HEK293 (cell line): ENCODE measurements at regions not wholly inside any gene's neighbourhood (a gene's known extent, or its start where the extent isn't known, plus 50 kb on each side); places are given as distances from the start of the nearest gene placed in this dataset.

Source experiments
- CTCF ChIA-PET: fragments of 350-600 bp; formaldehyde crosslinking; extraction: SDS; loops from one replicate; lab custom pipeline; 2021; ENCODE audit warnings: antibody characterized with exemption; lab: Yijun Ruan, JAX
- POLR2A ChIA-PET: fragments of 300-600 bp; formaldehyde crosslinking; extraction: SDS; loops from one replicate; lab custom pipeline; 2020; ENCODE audit warnings: antibody characterized with exemption, inconsistent platforms; lab: Yijun Ruan, JAX
- H3K27ac ChIP-seq: fragments of 200-500 bp; sonication (Bioruptor generic); 2 replicates; pipeline ENCODE4 v1.5.1; 2014; ENCODE audit warnings: low read depth, low read length, control low read depth, inconsistent platforms; ENCODE audit errors: extremely low read depth
- H3K36me3 ChIP-seq, 2 experiments: fragments of 200-500 bp in 1 of 2; sonication (Bioruptor generic) in 1 of 2; 1 replicate in 1 of 2; 2 replicates in 1 of 2; pipeline ENCODE4 v1.5.1; 2014 to 2017; ENCODE audit warnings: inconsistent platforms in 2 of 2, low read length in 2 of 2; ENCODE audit not compliant: control insufficient read depth in 2 of 2, insufficient read depth in 1 of 2
- H3K4me1 ChIP-seq: fragments of 200-500 bp; sonication (Bioruptor generic); 2 replicates; pipeline ENCODE4 v1.5.1; 2014; ENCODE audit warnings: mild to moderate bottlenecking, low read length, inconsistent platforms; ENCODE audit not compliant: control insufficient read depth, insufficient read depth
- H3K4me3 ChIP-seq: 2 replicates; pipeline ENCODE4 v1.5.1; 2011; ENCODE audit warnings: low read depth, mild to moderate bottlenecking, control low read depth, low read length, moderate library complexity
- H3K9me3 ChIP-seq: fragments of 200-500 bp; sonication (Bioruptor generic); 2 replicates; pipeline ENCODE4 v1.5.1; 2014; ENCODE audit warnings: low read depth, low read length, inconsistent platforms; ENCODE audit not compliant: control insufficient read depth, insufficient read depth
- GLIS2 ChIP-seq: fragments of 450-650 bp; formaldehyde crosslinking; IDR thresholded peaks from 2 replicates; pipeline ENCODE4 v1.5.1; 2016; ENCODE audit warnings: missing biosample characterization, missing genetic modification characterization
- KLF7 ChIP-seq: fragments of 450-650 bp; formaldehyde crosslinking; IDR thresholded peaks from 2 replicates; pipeline ENCODE4 v1.5.1; 2016; ENCODE audit warnings: missing biosample characterization, missing genetic modification characterization, borderline replicate concordance
- SCRT1 ChIP-seq: fragments of 450-650 bp; formaldehyde crosslinking; IDR thresholded peaks from 2 replicates; pipeline ENCODE4 v1.5.1; 2016; ENCODE audit warnings: missing biosample characterization, missing genetic modification characterization, borderline replicate concordance
- SCRT2 ChIP-seq: fragments of 450-650 bp; formaldehyde crosslinking; IDR thresholded peaks from 2 replicates; pipeline ENCODE4 v1.5.1; 2016; ENCODE audit warnings: missing biosample characterization, missing genetic modification characterization
- ZBTB17 ChIP-seq: fragments of 450-650 bp; formaldehyde crosslinking; IDR thresholded peaks from 2 replicates; pipeline ENCODE4 v1.5.1; 2016; ENCODE audit warnings: missing biosample characterization, missing genetic modification characterization
- ZEB2 ChIP-seq: fragments of 450-650 bp; formaldehyde crosslinking; IDR thresholded peaks from 2 replicates; pipeline ENCODE4 v1.5.1; 2016; ENCODE audit warnings: missing biosample characterization, missing genetic modification characterization
- ZFHX2 ChIP-seq: fragments of 450-650 bp; formaldehyde crosslinking; conservative IDR thresholded peaks from 2 replicates; pipeline ENCODE4 v1.5.1; 2016; ENCODE audit warnings: missing biosample characterization, missing genetic modification characterization
- ZNF184 ChIP-seq: fragments of 450-650 bp; IDR thresholded peaks from 2 replicates; pipeline ENCODE4 v1.5.1; 2018; ENCODE audit warnings: missing biosample characterization, mild to moderate bottlenecking, missing genetic modification characterization
- ZNF2 ChIP-seq: fragments of 450-650 bp; formaldehyde crosslinking; IDR thresholded peaks from 2 replicates; pipeline ENCODE4 v1.5.1; 2016; ENCODE audit warnings: missing biosample characterization, missing genetic modification characterization
- ZNF26 ChIP-seq: fragments of 450-650 bp; formaldehyde crosslinking; IDR thresholded peaks from 2 replicates; pipeline ENCODE4 v1.5.1; 2016; ENCODE audit warnings: missing biosample characterization, missing genetic modification characterization
- ZNF266 ChIP-seq: fragments of 450-650 bp; formaldehyde crosslinking; IDR thresholded peaks from 2 replicates; pipeline ENCODE4 v1.5.1; 2016; ENCODE audit warnings: missing biosample characterization, missing genetic modification characterization, low read depth
- ZNF311 ChIP-seq: fragments of 450-650 bp; formaldehyde crosslinking; IDR thresholded peaks from 2 replicates; pipeline ENCODE4 v1.5.1; 2017; ENCODE audit warnings: missing biosample characterization, missing genetic modification characterization, borderline replicate concordance
- ZNF350 ChIP-seq: fragments of 450-650 bp; formaldehyde crosslinking; IDR thresholded peaks from 2 replicates; pipeline ENCODE4 v1.5.0; 2017; ENCODE audit warnings: missing biosample characterization, mild to moderate bottlenecking, missing genetic modification characterization
- ZNF433 ChIP-seq: fragments of 450-650 bp; formaldehyde crosslinking; IDR thresholded peaks from 2 replicates; pipeline ENCODE4 v1.5.1; 2016; ENCODE audit warnings: missing biosample characterization, missing genetic modification characterization, low read depth
- ZNF48 ChIP-seq: fragments of 450-650 bp; formaldehyde crosslinking; IDR thresholded peaks from 2 replicates; pipeline ENCODE4 v1.5.1; 2016; ENCODE audit warnings: missing biosample characterization, missing genetic modification characterization
- ZNF501 ChIP-seq: fragments of 450-650 bp; formaldehyde crosslinking; IDR thresholded peaks from 2 replicates; pipeline ENCODE4 v1.5.1; 2016; ENCODE audit warnings: missing biosample characterization, missing genetic modification characterization
- ZNF514 ChIP-seq: fragments of 450-650 bp; formaldehyde crosslinking; IDR thresholded peaks from 2 replicates; pipeline ENCODE4 v1.5.1; 2016; ENCODE audit warnings: missing biosample characterization, missing genetic modification characterization
- ZNF521 ChIP-seq: fragments of 450-650 bp; formaldehyde crosslinking; IDR thresholded peaks from 2 replicates; pipeline ENCODE4 v1.5.1; 2017; ENCODE audit warnings: missing biosample characterization, mild to moderate bottlenecking, missing genetic modification characterization
- ZNF549 ChIP-seq: fragments of 450-650 bp; IDR thresholded peaks from 2 replicates; pipeline ENCODE4 v1.5.1; 2018; ENCODE audit warnings: missing biosample characterization, missing genetic modification characterization, mild to moderate bottlenecking, inconsistent platforms, moderate library complexity
- ZNF558 ChIP-seq: fragments of 450-650 bp; formaldehyde crosslinking; IDR thresholded peaks from 2 replicates; pipeline ENCODE4 v1.5.1; 2016; ENCODE audit warnings: missing biosample characterization, missing genetic modification characterization
- ZNF571 ChIP-seq: fragments of 450-650 bp; formaldehyde crosslinking; IDR thresholded peaks from 2 replicates; pipeline ENCODE4 v1.5.0; 2017; ENCODE audit warnings: missing biosample characterization, missing genetic modification characterization
- ZNF623 ChIP-seq: fragments of 450-650 bp; formaldehyde crosslinking; IDR thresholded peaks from 2 replicates; pipeline ENCODE4 v1.5.1; 2016; ENCODE audit warnings: missing biosample characterization, missing genetic modification characterization
- ZNF629 ChIP-seq: fragments of 450-650 bp; formaldehyde crosslinking; IDR thresholded peaks from 2 replicates; pipeline ENCODE4 v1.5.1; 2017; ENCODE audit warnings: missing biosample characterization, missing genetic modification characterization
- ZNF660 ChIP-seq: fragments of 450-650 bp; IDR thresholded peaks from 2 replicates; pipeline ENCODE4 v1.5.1; 2018; ENCODE audit warnings: missing biosample characterization, mild to moderate bottlenecking, missing genetic modification characterization
- ZNF692 ChIP-seq: fragments of 450-650 bp; formaldehyde crosslinking; IDR thresholded peaks from 2 replicates; pipeline ENCODE4 v1.5.1; 2016; ENCODE audit warnings: missing biosample characterization, missing genetic modification characterization
- ZNF707 ChIP-seq: fragments of 450-650 bp; formaldehyde crosslinking; IDR thresholded peaks from 2 replicates; pipeline ENCODE4 v1.5.1; 2016; ENCODE audit warnings: missing biosample characterization, missing genetic modification characterization
- ZNF776 ChIP-seq: fragments of 450-650 bp; formaldehyde crosslinking; IDR thresholded peaks from 2 replicates; pipeline ENCODE4 v1.5.0; 2017; ENCODE audit warnings: missing biosample characterization, missing genetic modification characterization, borderline replicate concordance
- ZXDB ChIP-seq: fragments of 450-650 bp; formaldehyde crosslinking; IDR thresholded peaks from 2 replicates; pipeline ENCODE4 v1.5.1; 2016; ENCODE audit warnings: missing biosample characterization, missing genetic modification characterization

DNA sequence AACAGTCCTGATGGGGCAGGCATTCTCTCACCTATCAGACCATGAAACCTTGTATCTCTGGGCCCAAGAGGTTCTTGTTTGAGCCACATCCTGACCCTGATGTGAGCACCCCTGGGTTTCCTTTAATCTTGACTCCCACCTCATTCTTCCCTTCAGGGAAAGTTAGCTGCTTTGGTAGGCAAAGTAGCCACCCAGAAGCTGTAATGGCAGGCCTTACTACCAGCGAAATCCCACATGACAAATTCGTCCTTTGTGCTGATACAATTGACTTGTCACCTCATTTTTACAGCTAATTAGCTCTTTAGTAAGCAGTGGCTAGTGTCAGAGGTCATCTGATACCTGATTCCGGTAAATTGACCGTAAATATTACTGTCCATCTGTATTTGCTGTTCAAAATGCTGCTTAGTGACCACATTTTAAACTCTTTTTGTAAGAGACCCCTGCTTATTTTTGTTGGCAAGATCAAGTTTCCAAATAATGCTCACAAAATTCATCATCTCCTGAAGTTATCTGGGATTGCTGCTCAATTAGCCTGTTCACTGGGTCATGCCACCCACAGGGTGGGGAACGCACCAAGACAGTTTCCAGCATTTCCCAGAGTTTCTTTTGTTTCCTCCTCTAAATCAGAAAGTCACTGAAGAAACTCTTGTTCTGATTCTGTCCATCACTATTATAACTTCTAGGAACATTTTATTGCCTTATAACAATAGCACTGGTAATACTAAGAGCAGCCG is 329.7 kb downstream of the GPAT3 start:
- Histone ChIP-seq H3K4me1 (no peaks in the 10 kb centered on the region), H3K27ac (no peak overlapping the region), H3K36me3 (no peaks in the 10 kb centered on the region), H3K4me3 (no peak overlapping the region)
- POLR2A ChIA-PET: no interaction called here
- CTCF ChIA-PET: interaction anchor here (0.6 kb wide), 1 partner anchor 254 kb away, joined by 3 read pairs; no protein-coding TSS in a partner anchor
- TF ChIP-seq ZEB2 (tag by site-specific recombination): no peak
- no peak for TF ChIP-seq ZNF514
- TF ChIP-seq ZNF48 (tag by site-specific recombination): no peak
- no peak for TF ChIP-seq ZNF266
- TF ChIP-seq ZNF433 (tag by site-specific recombination): no peak
- TF ChIP-seq SCRT2 (tag by site-specific recombination): no peak
- no peak for TF ChIP-seq ZNF707 (tag by site-specific recombination)
- no peak for TF ChIP-seq ZNF660 (tag by site-specific recombination)
- no peak for TF ChIP-seq ZXDB (tag by site-specific recombination)
- no peak for TF ChIP-seq ZFHX2 (tag by site-specific recombination)
- no peak for TF ChIP-seq ZNF692 (tag by site-specific recombination)
- no peak for TF ChIP-seq ZNF521 (tag by site-specific recombination)
- TF ChIP-seq SCRT1 (tag by site-specific recombination): no peak
- TF ChIP-seq ZNF350 (tag by site-specific recombination): no peak
- no peak for TF ChIP-seq ZNF501 (tag by site-specific recombination)
- no peak for TF ChIP-seq ZNF629 (tag by site-specific recombination)
- TF ChIP-seq, all 188 proteins: peak for 0
- H3K9me3 ChIP-seq: no peaks in the 10 kb centered on the region

DNA sequence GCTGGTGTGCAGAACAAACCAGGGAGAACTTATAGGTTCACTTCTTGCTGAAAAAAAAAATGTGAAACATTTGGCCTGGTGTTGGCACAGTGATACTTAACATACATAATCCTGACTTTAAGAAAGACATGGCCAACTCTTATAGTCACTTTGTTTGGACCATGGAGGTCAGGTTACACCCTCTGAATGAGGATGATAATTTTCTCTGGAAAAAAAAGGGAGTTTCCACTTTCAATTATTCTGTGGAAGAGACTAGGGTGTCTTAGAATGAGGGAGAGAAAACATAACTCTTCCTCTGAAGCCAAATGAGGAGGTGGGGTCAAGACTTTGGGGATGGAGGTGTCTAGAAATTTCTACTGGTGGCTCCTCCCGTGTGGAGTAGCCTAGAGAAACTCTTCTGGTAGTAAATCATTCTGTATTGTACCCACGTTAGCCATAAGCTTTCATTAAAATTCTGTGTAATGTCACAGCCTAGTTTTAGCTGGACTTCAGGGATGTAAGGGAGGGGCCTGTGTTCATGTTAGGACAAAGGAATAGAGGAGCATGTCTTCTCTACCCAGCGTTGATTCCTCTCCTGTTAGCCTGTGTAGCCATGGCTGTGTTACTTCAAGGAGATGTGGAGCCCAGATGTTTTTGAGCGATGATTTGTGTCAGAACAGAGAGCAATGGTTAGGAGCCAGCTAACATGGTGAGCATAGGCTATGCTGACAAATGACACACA is 328.3 kb downstream of the GPAT3 start:
- no peaks in the 10 kb centered on the region for H3K4me1 ChIP-seq
- H3K9me3 ChIP-seq: no peaks in the 10 kb centered on the region
- no peak overlapping the region for H3K27ac ChIP-seq
- ChIA-PET POLR2A (no interaction called here), CTCF (no interaction called here)
- H3K36me3 ChIP-seq: no peaks in the 10 kb centered on the region
- no peak overlapping the region for H3K4me3 ChIP-seq
- no peak for TF ChIP-seq ZNF184
- no peak for TF ChIP-seq ZNF558 (tag by site-specific recombination)
- no peak for TF ChIP-seq ZNF776 (tag by site-specific recombination)
- TF ChIP-seq ZNF571: no peak
- TF ChIP-seq SCRT1 (tag by site-specific recombination): no peak

GRCh38 chr4:83862471-83862870 is 326.6 kb downstream of the GPAT3 start:
- no peak for TF ChIP-seq ZNF623
- TF ChIP-seq ZNF48 (tag by site-specific recombination): no peak
- TF ChIP-seq ZNF311 (tag by site-specific recombination): no peak
- TF ChIP-seq ZNF26 (tag by site-specific recombination): no peak
- no peak for TF ChIP-seq ZNF549
- TF ChIP-seq KLF7 (tag by site-specific recombination): no peak
- no peak for TF ChIP-seq ZNF2 (tag by site-specific recombination)
- TF ChIP-seq ZBTB17 (tag by site-specific recombination): no peak
- TF ChIP-seq GLIS2 (tag by site-specific recombination): no peak
- no peak overlapping the region for H3K4me3 ChIP-seq

More at GRCh38 chr4:83862471-83862870, 326.6 kb downstream of the GPAT3 start:
- ChIA-PET CTCF (no interaction called here), POLR2A (no interaction called here)
- no peaks in the 10 kb centered on the region for H3K36me3 ChIP-seq
- no peak overlapping the region for H3K27ac ChIP-seq
- H3K4me1 ChIP-seq: no peaks in the 10 kb centered on the region
- H3K9me3 ChIP-seq: no peaks in the 10 kb centered on the region
